H1 (cell line): ENCODE measurements at regions not wholly inside any gene's neighbourhood (a gene's known extent, or its start where the extent isn't known, plus 50 kb on each side); places are given as distances from the start of the nearest gene placed in this dataset.

Experiments used
- CTCF ChIA-PET: fragments of 300-600 bp; sonication (Branson Sonifier 250); formaldehyde crosslinking; loops from one replicate; lab custom pipeline; 2021; ENCODE audit not compliant: partially characterized antibody; lab: Charles Lee
- POLR2A ChIA-PET: fragments of 300-600 bp; sonication (Branson Sonifier 250); formaldehyde crosslinking; loops from one replicate; lab custom pipeline; 2021; ENCODE audit warnings: inconsistent platforms; ENCODE audit not compliant: partially characterized antibody; lab: Charles Lee
- DNase-seq, 2 experiments: peaks; one replicate each; pipeline versions ENCODE4 v3.0.0 to v3.0.0-alpha.2; 2010 to 2022; ENCODE audit warnings: low spot score in 2 of 2, low read depth in 1 of 2, mixed read lengths in 1 of 2
- FAIRE-seq: peaks from 2 replicates; lab custom pipeline; 2011; peaks lifted over from hg19 to GRCh38; lab: Jason Lieb, UNC
- H2AFZ ChIP-seq: 2 replicates; pipeline ENCODE4 v1.8.1; 2012; ENCODE audit warnings: low read length, inconsistent platforms
- H2AK5ac ChIP-seq: 2 replicates; pipeline ENCODE4 v1.6.1; 2013; ENCODE audit warnings: low read depth, low read length
- H2BK120ac ChIP-seq: replicated peaks from 2 replicates; pipeline ENCODE3; 2013; ENCODE audit warnings: low read depth, low read length, inconsistent platforms
- H2BK12ac ChIP-seq: 2 replicates; pipeline ENCODE4 v1.6.1; 2013; ENCODE audit warnings: low read depth, low read length
- H2BK15ac ChIP-seq: 2 replicates; pipeline ENCODE4 v1.6.1; 2013; ENCODE audit warnings: low read length
- H2BK20ac ChIP-seq: 2 replicates; pipeline ENCODE4 v1.6.1; 2013; ENCODE audit warnings: low read length
- H2BK5ac ChIP-seq: 2 replicates; pipeline ENCODE4 v1.6.1; 2013; ENCODE audit warnings: low read depth, low read length
- H3K14ac ChIP-seq: 2 replicates; pipeline ENCODE4 v1.6.1; 2013; ENCODE audit warnings: inconsistent platforms; ENCODE audit not compliant: insufficient read length
- H3K18ac ChIP-seq: 2 replicates; pipeline ENCODE4 v1.6.1; 2013; ENCODE audit warnings: low read length; ENCODE audit errors: extremely low read depth
- H3K23ac ChIP-seq: 2 replicates; pipeline ENCODE4 v1.6.1; 2013; ENCODE audit warnings: inconsistent platforms; ENCODE audit not compliant: insufficient read length
- H3K23me2 ChIP-seq: 2 replicates; pipeline ENCODE4 v1.6.1; 2013; ENCODE audit warnings: low read depth, low read length
- H3K27ac ChIP-seq: 2 replicates; pipeline ENCODE4 v1.6.1; 2011; ENCODE audit warnings: low read depth, low read length, inconsistent platforms
- H3K27me3 ChIP-seq, 4 experiments: replicated peaks in 1 of 4; 1 replicate in 1 of 4; 2 replicates in 3 of 4; pipeline versions ENCODE4 v1.6.1 to v1.8.1; 2011 to 2013; ENCODE audit warnings: low read length in 3 of 4, mild to moderate bottlenecking in 3 of 4, inconsistent platforms in 2 of 4, mixed read lengths in 2 of 4, moderate library complexity in 1 of 4; ENCODE audit not compliant: control insufficient read depth in 3 of 4, insufficient read depth in 3 of 4; ENCODE audit errors: extremely low read depth in 1 of 4
- H3K36me3 ChIP-seq, 4 experiments: 2 replicates each; pipeline versions ENCODE4 v1.6.1 to v1.8.1; 2011 to 2013; ENCODE audit warnings: mild to moderate bottlenecking in 4 of 4, low read length in 3 of 4, moderate library complexity in 2 of 4, control low read depth in 1 of 4, inconsistent platforms in 1 of 4; ENCODE audit not compliant: insufficient read depth in 4 of 4, control insufficient read depth in 2 of 4
- H3K4ac ChIP-seq: replicated peaks from 2 replicates; pipeline ENCODE3; 2013; ENCODE audit warnings: low read length, low read depth, mixed read lengths, inconsistent platforms; ENCODE audit not compliant: insufficient read length
- H3K4me1 ChIP-seq, 4 experiments: replicated peaks in 1 of 4; 1 replicate in 1 of 4; 2 replicates in 3 of 4; pipeline versions ENCODE4 v1.6.1 to v1.8.1; 2011 to 2013; ENCODE audit warnings: low read length in 3 of 4, inconsistent platforms in 2 of 4, mixed read lengths in 1 of 4; ENCODE audit not compliant: insufficient read depth in 4 of 4, control insufficient read depth in 3 of 4
- H3K4me2 ChIP-seq, 2 experiments: 2 replicates each; pipeline versions ENCODE4 v1.6.1 to v1.8.1; 2011 to 2013; ENCODE audit warnings: low read depth in 2 of 2, low read length in 2 of 2, control low read depth in 1 of 2, inconsistent platforms in 1 of 2, mild to moderate bottlenecking in 1 of 2; ENCODE audit not compliant: insufficient read depth in 1 of 2
- H3K4me3 ChIP-seq, 4 experiments: fragments of 200-600, 300-600 bp in 1 of 4; sonication (generic), shearing (Covaris generic), sonication (Bioruptor Twin) in 1 of 4; 2 replicates each; pipeline versions ENCODE4 v1.5.1 to v1.8.1; 2011 to 2016; ENCODE audit warnings: low read length in 4 of 4, low read depth in 3 of 4, control low read depth in 2 of 4, inconsistent platforms in 2 of 4, mild to moderate bottlenecking in 2 of 4, mixed read lengths in 1 of 4, moderate library complexity in 1 of 4; ENCODE audit not compliant: insufficient read depth in 2 of 4; ENCODE audit errors: extremely low read depth in 1 of 4
- H3K56ac ChIP-seq: replicated peaks from 2 replicates; pipeline ENCODE3; 2013; ENCODE audit warnings: low read depth, mild to moderate bottlenecking, mixed read lengths, low read length, inconsistent platforms; ENCODE audit not compliant: insufficient read length
- H3K79me1 ChIP-seq: 2 replicates; pipeline ENCODE4 v1.6.1; 2013; ENCODE audit warnings: low read depth, low read length, control low read depth
- H3K79me2 ChIP-seq, 2 experiments: 2 replicates each; pipeline versions ENCODE4 v1.6.1 to v1.8.1; 2012 to 2013; ENCODE audit warnings: low read length in 2 of 2, mild to moderate bottlenecking in 2 of 2, inconsistent platforms in 1 of 2; ENCODE audit not compliant: insufficient read depth in 2 of 2, control insufficient read depth in 1 of 2
- H3K9ac ChIP-seq, 4 experiments: replicated peaks in 1 of 4; 1 replicate in 1 of 4; 2 replicates in 3 of 4; pipeline versions ENCODE4 v1.6.1 to v1.8.1; 2011 to 2013; ENCODE audit warnings: low read depth in 3 of 4, low read length in 3 of 4, control low read depth in 2 of 4, mild to moderate bottlenecking in 2 of 4, moderate library complexity in 2 of 4, inconsistent platforms in 1 of 4; ENCODE audit errors: extremely low read depth in 1 of 4
- H3K9me3 ChIP-seq, 2 experiments: 2 replicates each; pipeline versions ENCODE4 v1.6.1 to v1.8.1; 2012 to 2013; ENCODE audit warnings: mild to moderate bottlenecking in 2 of 2, moderate library complexity in 2 of 2, control low read depth in 1 of 2, inconsistent platforms in 1 of 2, low read depth in 1 of 2, low read length in 1 of 2, mixed read lengths in 1 of 2; ENCODE audit not compliant: insufficient read depth in 2 of 2
- H4K20me1 ChIP-seq, 2 experiments: replicated peaks in 1 of 2; 2 replicates each; pipeline versions ENCODE3 to v1.8.1; 2011 to 2013; ENCODE audit warnings: inconsistent platforms in 2 of 2, low read length in 2 of 2, mild to moderate bottlenecking in 1 of 2; ENCODE audit not compliant: insufficient read depth in 2 of 2, control insufficient read depth in 1 of 2
- H4K5ac ChIP-seq: 2 replicates; pipeline ENCODE4 v1.6.1; 2013; ENCODE audit warnings: low read length, low read depth, mixed read lengths, inconsistent platforms; ENCODE audit not compliant: insufficient read length
- H4K8ac ChIP-seq: 2 replicates; pipeline ENCODE4 v1.8.0; 2013; ENCODE audit warnings: mild to moderate bottlenecking, moderate library complexity, low read length, inconsistent platforms; ENCODE audit not compliant: insufficient read depth; ENCODE audit errors: extremely low read depth
- H4K91ac ChIP-seq: replicated peaks from 2 replicates; pipeline ENCODE3; 2013; ENCODE audit warnings: low read length, mixed read lengths, inconsistent platforms; ENCODE audit not compliant: insufficient read length
- BACH1 ChIP-seq: IDR thresholded peaks from 2 replicates; pipeline ENCODE4 v1.6.1; 2012; ENCODE audit warnings: low read length, improper control_type of control experiment
- CEBPB ChIP-seq: IDR thresholded peaks from 2 replicates; pipeline ENCODE4 v1.6.1; 2012; ENCODE audit warnings: low read depth, low read length
- CTBP2 ChIP-seq: IDR thresholded peaks from 2 replicates; pipeline ENCODE4 v1.7.0; 2011; ENCODE audit warnings: borderline replicate concordance, mild to moderate bottlenecking, moderate library complexity, mixed read lengths, low read length; ENCODE audit not compliant: insufficient read depth, insufficient read length
- CTCF ChIP-seq, 3 experiments: IDR thresholded peaks; 1 replicate in 2 of 3; 2 replicates in 1 of 3; pipeline versions ENCODE4 v1.5.1 to v1.6.1; 2011; ENCODE audit warnings: low read length in 3 of 3, mild to moderate bottlenecking in 3 of 3, inconsistent platforms in 2 of 3, low read depth in 1 of 3, moderate library complexity in 1 of 3; ENCODE audit not compliant: insufficient read depth in 1 of 3; ENCODE audit errors: control extremely low read depth in 1 of 3
- KDM1A ChIP-seq: fragments of 200-600, 300-600 bp; sonication (generic); IDR thresholded peaks from 2 replicates; pipeline ENCODE4 v1.7.1; 2016; ENCODE audit warnings: mild to moderate bottlenecking, low read length, borderline replicate concordance
- POLR2AphosphoS5 ChIP-seq: IDR thresholded peaks from 2 replicates; pipeline ENCODE4 v1.6.1; 2011; ENCODE audit warnings: low read depth, low read length
- RNF2 ChIP-seq: fragments of 200-900, 300-1000 bp; sonication (generic); IDR thresholded peaks from 2 replicates; pipeline ENCODE4 v1.7.1; 2016; ENCODE audit warnings: borderline replicate concordance, low read depth, mild to moderate bottlenecking, antibody characterized with exemption, low read length; ENCODE audit not compliant: poor library complexity, severe bottlenecking; ENCODE audit errors: missing control alignments
- SAP30 ChIP-seq: fragments of 300-600 bp; sonication (generic); IDR thresholded peaks from 2 replicates; pipeline ENCODE4 v1.7.1; 2012; ENCODE audit warnings: low read length, moderate library complexity, mild to moderate bottlenecking, inconsistent platforms; ENCODE audit not compliant: insufficient read depth, insufficient replicate concordance
- SP4 ChIP-seq: IDR thresholded peaks from 2 replicates; pipeline ENCODE4 v1.6.1; 2012; ENCODE audit warnings: low read length, inconsistent platforms
- TCF12 ChIP-seq: IDR thresholded peaks from 2 replicates; pipeline ENCODE4 v1.6.1; 2011; ENCODE audit warnings: low read depth, mild to moderate bottlenecking, low read length
- WGBS, 2 experiments: shearing (Covaris generic) in 1 of 2; methylation state at CpG; one replicate each; pipeline versions ENCODE4 v1.1.6 to v1.1.7; 2013 to 2015; ENCODE audit warnings: low lambda C conversion rate in 2 of 2, mixed read lengths in 2 of 2, inconsistent platforms in 1 of 2, low coverage in 1 of 2, missing lambda C conversion rate in 1 of 2; ENCODE audit not compliant: insufficient replicate concordance in 2 of 2, insufficient coverage in 1 of 2, insufficient read length in 1 of 2; ENCODE audit errors: extremely low coverage in 1 of 2, missing lambda C conversion rate in 1 of 2; 5-methylcytosine and 5-hydroxymethylcytosine counted together

DNA sequence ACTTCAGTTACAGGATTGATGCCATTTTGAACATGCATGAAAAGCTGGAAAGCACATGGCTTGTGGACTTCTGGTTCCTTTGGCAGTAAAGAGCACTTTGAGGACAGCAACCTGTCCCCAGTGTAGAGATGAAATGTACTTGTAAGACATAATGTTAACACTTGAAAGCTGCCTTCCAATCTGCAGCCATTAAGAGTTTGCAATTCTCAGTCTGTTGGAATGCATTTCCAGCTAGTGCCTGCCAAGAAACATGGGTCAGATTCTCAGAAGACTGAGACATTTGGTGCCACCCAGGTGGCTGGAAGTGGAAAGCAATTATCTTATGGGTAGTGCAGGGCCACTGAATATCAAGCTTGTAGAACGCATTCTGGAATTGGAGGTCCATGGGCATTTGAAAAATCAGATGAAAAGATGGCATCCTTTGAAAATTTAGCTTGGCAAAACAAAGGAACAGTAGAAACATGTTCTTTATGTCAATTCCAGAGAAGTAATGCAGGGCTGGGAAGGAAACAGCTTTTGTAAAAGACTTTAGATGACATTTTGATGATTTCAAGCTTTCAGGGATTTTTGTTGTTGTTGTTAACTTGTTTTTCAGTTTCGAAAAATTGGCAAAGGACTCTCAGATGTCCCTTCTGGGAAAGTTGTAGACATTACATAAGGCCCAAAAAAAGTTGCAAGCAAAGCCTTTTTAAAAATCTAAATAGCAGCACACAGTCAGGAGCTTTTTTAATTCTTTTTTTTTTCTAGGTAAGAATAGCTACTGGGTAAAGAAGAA lies 147.0 kb downstream of the ABCA8 start:
- CTCF ChIA-PET, result interaction anchor here (0.9 to 1.7 kb wide), 4 partner anchors 10 to 103 kb away, joined by 3 to 9 read pairs (median 3); no protein-coding TSS in a partner anchor
- 0 out of 4 replicates have a peak, but pooled peaks cover 0 to 4% of the 10 kb centered on the region in 2 experiments for H3K9me3 ChIP-seq
- H3K56ac ChIP-seq, result no peak overlapping the region
- H3K4me1 ChIP-seq, result no peaks in the 10 kb centered on the region
- FAIRE-seq, result no peak
- no peak overlapping the region for H4K91ac ChIP-seq
- H3K4me2 ChIP-seq, result no peak overlapping the region
- no peaks in the 10 kb centered on the region for H3K36me3 ChIP-seq
- H3K23me2 ChIP-seq, result no peaks in the 10 kb centered on the region
- H2BK5ac ChIP-seq, result no peak overlapping the region
- 96% methylated on average over 2 of the region's 2 CpGs; no CpG with 5 or more reads in 1 of the 2 experiments for WGBS, 2 experiments
- H3K18ac ChIP-seq, result no peak overlapping the region
- no peaks in the 10 kb centered on the region for H3K79me2 ChIP-seq
- H3K14ac ChIP-seq, result no peak overlapping the region
- no peak overlapping the region for H2BK20ac ChIP-seq
- no peak overlapping the region; the same call in 1 of the 2 replicates for H2AFZ ChIP-seq
- no peak overlapping the region for H2BK12ac ChIP-seq
- no peak overlapping the region for H3K23ac ChIP-seq
- no peak overlapping the region for H2AK5ac ChIP-seq
- no peak overlapping the region for H3K9ac ChIP-seq
- H2BK15ac ChIP-seq, result no peak overlapping the region
- H4K20me1 ChIP-seq, result no peaks in the 10 kb centered on the region
- H3K27ac ChIP-seq, result no peak overlapping the region
- no peak overlapping the region for H4K5ac ChIP-seq
- POLR2A ChIA-PET, result no interaction called here
- no peak overlapping the region for H2BK120ac ChIP-seq
- no peak overlapping the region for H4K8ac ChIP-seq
- H3K4ac ChIP-seq, result no peak overlapping the region
- H3K79me1 ChIP-seq, result no peaks in the 10 kb centered on the region
- no peaks in the 10 kb centered on the region; a peak in 1 of 7 replicates for H3K27me3 ChIP-seq
- DNase-seq, result no peak
- H3K4me3 ChIP-seq, result no peak overlapping the region
- TF ChIP-seq RNF2, result no peak
- TF ChIP-seq BACH1, result no peak
- TF ChIP-seq CTCF (IDR thresholded peaks at IDR 0.05; ENCODE audit: control extremely low read depth in 1 of 3, insufficient read depth in 1 of 3, low read depth in 1 of 3, low read length in 3 of 3), result no peak
- no peak for TF ChIP-seq SAP30
- TF ChIP-seq SP4, result no peak
- no peak for TF ChIP-seq CEBPB
- no peak for TF ChIP-seq KDM1A
- no peak for TF ChIP-seq POLR2AphosphoS5
- no peak for TF ChIP-seq TCF12
- TF ChIP-seq CTBP2, result no peak
